Fibroblast of lung (primary cell): ENCODE measurements at regions not wholly inside any gene's neighbourhood (a gene's known extent, or its start where the extent isn't known, plus 50 kb on each side); places are given as distances from the start of the nearest gene placed in this dataset.

ENCODE experiments used
- DNase-seq, 2 donors: peaks; one replicate each; pipeline versions ENCODE4 v3.0.0 to v3.0.0-alpha.2; 2010; ENCODE audit warnings: low read depth in 2 of 2
- H2AFZ ChIP-seq: 2 replicates; pipeline ENCODE4 v1.5.1; 2012; ENCODE audit warnings: low read length, control low read depth, inconsistent platforms
- H3K27ac ChIP-seq: 2 replicates; pipeline ENCODE4 v1.5.1; 2011; ENCODE audit warnings: low read length, control low read depth; ENCODE audit not compliant: insufficient read depth
- H3K27me3 ChIP-seq: 2 replicates; pipeline ENCODE4 v1.5.1; 2011; ENCODE audit warnings: mild to moderate bottlenecking, low read length; ENCODE audit not compliant: control insufficient read depth, insufficient read depth
- H3K36me3 ChIP-seq: 2 replicates; pipeline ENCODE4 v1.5.1; 2011; ENCODE audit warnings: low read length; ENCODE audit not compliant: control insufficient read depth, insufficient read depth
- H3K4me1 ChIP-seq: 2 replicates; pipeline ENCODE4 v1.5.1; 2011; ENCODE audit warnings: low read length; ENCODE audit not compliant: control insufficient read depth, insufficient read depth; ENCODE audit errors: extremely low read depth
- H3K4me2 ChIP-seq: 2 replicates; pipeline ENCODE4 v1.5.1; 2011; ENCODE audit warnings: low read length, control low read depth; ENCODE audit not compliant: insufficient read depth; ENCODE audit errors: extremely low read depth
- H3K4me3 ChIP-seq, 4 experiments: fragments of 200-600 bp in 1 of 4; sonication (generic) in 1 of 4; replicated peaks in 1 of 4; 2 replicates each; pipeline ENCODE4 v1.5.1; 2011 to 2016; ENCODE audit warnings: low read length in 4 of 4, low read depth in 3 of 4, mild to moderate bottlenecking in 3 of 4, control low read depth in 2 of 4, inconsistent platforms in 1 of 4, mixed read lengths in 1 of 4; ENCODE audit not compliant: insufficient read depth in 1 of 4; ENCODE audit errors: control extremely low read depth in 1 of 4
- H3K79me2 ChIP-seq: 2 replicates; pipeline ENCODE4 v1.5.1; 2012; ENCODE audit warnings: mild to moderate bottlenecking, low read length, inconsistent platforms; ENCODE audit not compliant: control insufficient read depth, insufficient read depth
- H3K9ac ChIP-seq: 2 replicates; pipeline ENCODE4 v1.5.1; 2011; ENCODE audit warnings: mild to moderate bottlenecking, low read length, control low read depth; ENCODE audit not compliant: insufficient read depth
- H3K9me3 ChIP-seq: 2 replicates; pipeline ENCODE4 v1.5.1; 2012; ENCODE audit warnings: low read depth, low read length; ENCODE audit not compliant: control insufficient read depth, insufficient read depth
- H4K20me1 ChIP-seq: 2 replicates; pipeline ENCODE4 v1.5.1; 2011; ENCODE audit warnings: low read length; ENCODE audit not compliant: control insufficient read depth, insufficient read depth; ENCODE audit errors: extremely low read depth
- CTCF ChIP-seq, 2 donors: IDR thresholded peaks in 1 of 2; conservative IDR thresholded peaks in 1 of 2; 1 replicate in 1 of 2; 2 replicates in 1 of 2; pipeline ENCODE4 v1.5.1; 2011 to 2012; ENCODE audit warnings: low read length in 2 of 2, control low read depth in 1 of 2, inconsistent platforms in 1 of 2, low read depth in 1 of 2, mild to moderate bottlenecking in 1 of 2
- EZH2 ChIP-seq: IDR thresholded peaks from 2 replicates; pipeline ENCODE4 v1.5.1; 2012; ENCODE audit warnings: low read length, control low read depth, mild to moderate bottlenecking; ENCODE audit errors: missing control alignments

- TF ChIP-seq EZH2 = no peak
- TF ChIP-seq CTCF (conservative IDR thresholded peaks at IDR 0.05 in 1 of 2, IDR thresholded peaks at IDR 0.05 in 1 of 2; ENCODE audit: low read depth in 1 of 2, low read length in 2 of 2) = no peak
- no peaks in the 10 kb centered on the region for H3K36me3 ChIP-seq
- DNase-seq = no peak
- H4K20me1 ChIP-seq = no peaks in the 10 kb centered on the region
- H3K27ac ChIP-seq = no peak overlapping the region
- no peak overlapping the region for H3K4me3 ChIP-seq
- no peak overlapping the region for H3K4me2 ChIP-seq
- H3K27me3 ChIP-seq = no peaks in the 10 kb centered on the region
- H3K79me2 ChIP-seq = no peaks in the 10 kb centered on the region
- no peak overlapping the region for H3K9ac ChIP-seq
- no peaks in the 10 kb centered on the region for H3K4me1 ChIP-seq
- H2AFZ ChIP-seq = no peak overlapping the region
- no peaks in the 10 kb centered on the region for H3K9me3 ChIP-seq
Observed at GRCh38 chr2:47297767-47298425, 71.2 kb upstream of the EPCAM start.

DNA sequence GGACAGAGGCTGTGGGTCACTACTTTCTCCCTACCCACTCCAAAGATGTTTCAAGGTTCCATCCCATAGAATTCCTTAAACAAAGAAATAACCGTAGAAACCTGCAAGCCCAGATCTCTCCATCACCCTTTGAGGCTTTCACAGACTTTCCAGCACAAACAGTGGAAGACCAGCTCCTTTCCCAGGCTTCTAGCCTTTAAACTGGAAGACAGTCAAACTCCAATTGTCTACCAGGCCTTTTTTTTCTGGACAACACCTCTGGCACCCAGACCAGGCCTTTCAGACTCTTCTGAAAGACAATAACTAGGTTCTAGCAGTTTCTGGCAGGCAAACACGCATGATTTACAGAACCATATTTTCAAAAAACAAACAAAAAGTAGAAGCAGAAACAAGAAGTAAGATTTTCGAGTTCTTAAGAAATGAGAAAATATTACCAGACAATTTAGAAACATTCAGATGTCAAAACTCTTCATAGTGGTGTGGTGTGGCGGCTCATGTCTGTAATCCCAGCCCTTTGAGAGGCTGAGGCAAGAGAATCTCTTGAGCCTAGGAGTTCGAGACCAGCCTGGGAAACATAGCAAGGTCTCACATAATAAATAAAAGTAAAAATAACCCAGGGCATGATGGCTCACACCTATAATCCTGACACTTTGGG is 73.0 kb upstream of the EPCAM start:
- no peak for DNase-seq
- Histone ChIP-seq H3K4me1 (no peaks in the 10 kb centered on the region), H3K9ac (no peak overlapping the region), H3K27ac (no peak overlapping the region), H4K20me1 (no peaks in the 10 kb centered on the region), H3K36me3 (no peaks in the 10 kb centered on the region), H3K79me2 (no peaks in the 10 kb centered on the region), H2AFZ (no peak overlapping the region), H3K4me3 (no peak overlapping the region), H3K9me3 (no peaks in the 10 kb centered on the region), H3K4me2 (no peak overlapping the region), H3K27me3 (no peaks in the 10 kb centered on the region)
- no peak for TF ChIP-seq CTCF (conservative IDR thresholded peaks at IDR 0.05 in 1 of 2, IDR thresholded peaks at IDR 0.05 in 1 of 2; ENCODE audit: low read depth in 1 of 2, low read length in 2 of 2)
- no peak for TF ChIP-seq EZH2

DNA sequence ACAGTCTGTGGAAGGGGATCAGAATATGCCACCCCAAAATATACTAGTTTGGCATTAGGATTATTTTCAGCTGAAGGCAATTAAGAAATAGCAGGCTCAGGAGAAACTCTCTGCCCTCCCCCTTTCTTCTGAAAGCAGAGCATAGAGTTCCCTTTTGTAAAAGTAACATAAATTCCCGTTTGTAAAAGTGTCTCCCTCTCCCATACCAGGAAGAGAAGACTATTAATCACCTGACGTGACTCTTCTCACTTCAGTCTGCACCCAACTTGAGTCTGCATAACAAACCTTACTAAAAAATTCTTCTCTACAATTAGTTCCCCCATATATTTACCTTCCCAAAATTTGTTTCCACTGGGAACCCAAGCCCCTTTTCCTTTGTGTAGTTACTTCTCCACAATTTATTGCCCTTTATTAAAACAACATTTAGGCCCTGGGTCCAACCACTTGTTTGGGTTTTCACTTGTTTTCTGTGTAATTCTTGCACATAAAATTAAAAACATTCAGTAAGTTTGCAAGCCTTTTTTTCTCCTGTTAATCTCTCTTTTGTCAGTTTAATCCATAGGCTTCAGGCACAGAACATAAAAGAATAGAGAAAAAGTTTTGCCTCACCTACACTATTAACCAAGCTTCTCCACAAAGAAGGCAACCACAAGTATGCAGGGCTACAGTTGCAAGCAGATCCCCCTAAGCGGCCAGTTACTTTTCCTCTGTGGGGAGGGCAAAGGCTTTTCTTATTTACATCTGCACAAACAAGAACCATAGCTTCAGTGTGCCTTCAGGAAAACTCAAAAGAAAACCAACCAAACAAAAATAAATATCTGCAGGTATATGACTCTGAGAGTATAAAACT is 73.8 kb upstream of the EPCAM start:
- no peaks in the 10 kb centered on the region for H3K36me3 ChIP-seq
- H4K20me1 ChIP-seq = no peaks in the 10 kb centered on the region
- TF ChIP-seq EZH2 (no peak), CTCF (conservative IDR thresholded peaks at IDR 0.05 in 1 of 2, IDR thresholded peaks at IDR 0.05 in 1 of 2; ENCODE audit: low read depth in 1 of 2, low read length in 2 of 2) (no peak)
- H3K79me2 ChIP-seq = no peaks in the 10 kb centered on the region
- no peak overlapping the region for H3K4me2 ChIP-seq
- no peak overlapping the region for H2AFZ ChIP-seq
- no peaks in the 10 kb centered on the region for H3K27me3 ChIP-seq
- peak in 1 of 2 donors; percentile 60 for DNase-seq
- no peaks in the 10 kb centered on the region for H3K4me1 ChIP-seq
- no peaks in the 10 kb centered on the region for H3K9me3 ChIP-seq
- H3K4me3 ChIP-seq = no peak overlapping the region
- H3K27ac ChIP-seq = no peak overlapping the region
- no peak overlapping the region for H3K9ac ChIP-seq
